Stimulated activated effector memory CD8-positive, alpha-beta T cell treated with anti-CD3 and anti-CD28 coated beads, Interleukin-12 subunit alpha, Interleukin-12 subunit beta, amount 100 ng/mL, for 72 hours (primary cell): ENCODE measurements at regions not wholly inside any gene's neighbourhood (a gene's known extent, or its start where the extent isn't known, plus 50 kb on each side); places are given as distances from the start of the nearest gene placed in this dataset.

Experiments used
- ATAC-seq: fragments of 150-1000 bp; cut with Tn5 transposase; 2 replicates; pipeline ENCODE4 v1.10.0; 2021
- DNase-seq, 2 donors: peaks; one replicate each; pipeline ENCODE4 v3.0.0; 2021 to 2022; ENCODE audit warnings: low spot score in 2 of 2
- H3K27ac Mint-ChIP-seq: one replicate; pipeline ENCODE4 v1.8.0; 2022; ENCODE audit warnings: mild to moderate bottlenecking, mixed read lengths
- H3K36me3 Mint-ChIP-seq: one replicate; pipeline ENCODE4 v1.8.0; 2022; ENCODE audit warnings: mild to moderate bottlenecking, mixed read lengths
- H3K4me1 Mint-ChIP-seq: one replicate; pipeline ENCODE4 v1.8.0; 2022; ENCODE audit warnings: mixed read lengths
- H3K4me3 Mint-ChIP-seq: one replicate; pipeline ENCODE4 v1.8.0; 2022; ENCODE audit warnings: mild to moderate bottlenecking, mixed read lengths
- H3K9me3 Mint-ChIP-seq: one replicate; pipeline ENCODE4 v1.8.0; 2022; ENCODE audit warnings: mixed read lengths

- H3K4me1 Mint-ChIP-seq: no peaks in the 10 kb centered on the region
- H3K27ac Mint-ChIP-seq: no peak overlapping the region
- no peak for DNase-seq
- no peaks in the 10 kb centered on the region for H3K9me3 Mint-ChIP-seq
- H3K4me3 Mint-ChIP-seq: no peak overlapping the region
- H3K36me3 Mint-ChIP-seq: no peaks in the 10 kb centered on the region
- no peak for ATAC-seq
These were observed 133.7 kb upstream of the RASSF8 start for GRCh38 chr12:25824734-25825133.

GRCh38 chr12:25825446-25825845 lies 133.0 kb upstream of the RASSF8 start:
- Mint-ChIP-seq H3K27ac (no peak overlapping the region), H3K4me1 (no peaks in the 10 kb centered on the region), H3K4me3 (no peak overlapping the region), H3K9me3 (no peaks in the 10 kb centered on the region), H3K36me3 (no peaks in the 10 kb centered on the region)
- no peak for ATAC-seq
- no peak for DNase-seq

GRCh38 chr12:25827141-25827540 lies 131.3 kb upstream of the RASSF8 start:
- no peaks in the 10 kb centered on the region for H3K4me1 Mint-ChIP-seq
- ATAC-seq (no peak), DNase-seq (no peak)
- no peaks in the 10 kb centered on the region for H3K9me3 Mint-ChIP-seq
- no peaks in the 10 kb centered on the region for H3K36me3 Mint-ChIP-seq
- H3K27ac Mint-ChIP-seq: no peak overlapping the region
- H3K4me3 Mint-ChIP-seq: no peak overlapping the region

- ATAC-seq (no peak), DNase-seq (no peak)
- H3K4me3 Mint-ChIP-seq: no peak overlapping the region
- H3K9me3 Mint-ChIP-seq: no peaks in the 10 kb centered on the region
- no peak overlapping the region for H3K27ac Mint-ChIP-seq
- no peaks in the 10 kb centered on the region for H3K4me1 Mint-ChIP-seq
- no peaks in the 10 kb centered on the region for H3K36me3 Mint-ChIP-seq
These were observed 130.7 kb upstream of the RASSF8 start for GRCh38 chr12:25827747-25828146.

GRCh38 chr12:25828188-25828587 lies 130.3 kb upstream of the RASSF8 start:
- DNase-seq (no peak), ATAC-seq (no peak)
- H3K27ac Mint-ChIP-seq: no peak overlapping the region
- no peaks in the 10 kb centered on the region for H3K9me3 Mint-ChIP-seq
- no peak overlapping the region for H3K4me3 Mint-ChIP-seq
- no peaks in the 10 kb centered on the region for H3K4me1 Mint-ChIP-seq
- no peaks in the 10 kb centered on the region for H3K36me3 Mint-ChIP-seq

GRCh38 chr12:25829192-25829591 lies 129.3 kb upstream of the RASSF8 start:
- H3K36me3 Mint-ChIP-seq: no peaks in the 10 kb centered on the region
- ATAC-seq: no peak

GRCh38 chr12:25830456-25830855 lies 128.0 kb upstream of the RASSF8 start:
- no peak overlapping the region for H3K27ac Mint-ChIP-seq
- DNase-seq: no peak

More at GRCh38 chr12:25829192-25829591, 129.3 kb upstream of the RASSF8 start:
- no peak for DNase-seq
- Mint-ChIP-seq H3K9me3 (no peaks in the 10 kb centered on the region), H3K4me1 (no peaks in the 10 kb centered on the region), H3K27ac (no peak overlapping the region), H3K4me3 (no peak overlapping the region)

GRCh38 chr12:25833657-25834056 lies 124.8 kb upstream of the RASSF8 start:
- no peaks in the 10 kb centered on the region for H3K4me1 Mint-ChIP-seq
- H3K4me3 Mint-ChIP-seq: no peak overlapping the region
- no peaks in the 10 kb centered on the region for H3K9me3 Mint-ChIP-seq
- no peak for ATAC-seq
- H3K36me3 Mint-ChIP-seq: no peaks in the 10 kb centered on the region
- DNase-seq: no peak
- no peak overlapping the region for H3K27ac Mint-ChIP-seq

More at GRCh38 chr12:25830456-25830855, 128.0 kb upstream of the RASSF8 start:
- no peak for ATAC-seq
- Mint-ChIP-seq H3K4me1 (no peaks in the 10 kb centered on the region), H3K9me3 (no peaks in the 10 kb centered on the region), H3K36me3 (no peaks in the 10 kb centered on the region), H3K4me3 (no peak overlapping the region)

- ATAC-seq (no peak), DNase-seq (no peak)
- H3K4me1 Mint-ChIP-seq: no peaks in the 10 kb centered on the region
- H3K36me3 Mint-ChIP-seq: no peaks in the 10 kb centered on the region
- no peak overlapping the region for H3K4me3 Mint-ChIP-seq
- H3K9me3 Mint-ChIP-seq: no peaks in the 10 kb centered on the region
- no peak overlapping the region for H3K27ac Mint-ChIP-seq
These were observed 123.1 kb upstream of the RASSF8 start for GRCh38 chr12:25835385-25835784.

- no peak overlapping the region for H3K4me3 Mint-ChIP-seq
- DNase-seq (no peak), ATAC-seq (no peak)
- no peaks in the 10 kb centered on the region for H3K9me3 Mint-ChIP-seq
- H3K4me1 Mint-ChIP-seq: no peaks in the 10 kb centered on the region
- no peak overlapping the region for H3K27ac Mint-ChIP-seq
- no peaks in the 10 kb centered on the region for H3K36me3 Mint-ChIP-seq
These were observed 120.5 kb upstream of the RASSF8 start for GRCh38 chr12:25838007-25838406.

GRCh38 chr12:25839470-25839869 lies 119.0 kb upstream of the RASSF8 start:
- H3K4me1 Mint-ChIP-seq: no peaks in the 10 kb centered on the region
- no peak for ATAC-seq

GRCh38 chr12:25840678-25841465 lies 117.6 kb upstream of the RASSF8 start:
- no peak overlapping the region for H3K4me3 Mint-ChIP-seq

More at GRCh38 chr12:25839470-25839869, 119.0 kb upstream of the RASSF8 start:
- Mint-ChIP-seq H3K36me3 (no peaks in the 10 kb centered on the region), H3K4me3 (no peak overlapping the region), H3K27ac (no peak overlapping the region), H3K9me3 (no peaks in the 10 kb centered on the region)
- DNase-seq: no peak

GRCh38 chr12:25842254-25842653 lies 116.2 kb upstream of the RASSF8 start:
- H3K4me1 Mint-ChIP-seq: no peaks in the 10 kb centered on the region
- DNase-seq (no peak), ATAC-seq (no peak)
- no peak overlapping the region for H3K27ac Mint-ChIP-seq
- H3K36me3 Mint-ChIP-seq: no peaks in the 10 kb centered on the region
- no peaks in the 10 kb centered on the region for H3K9me3 Mint-ChIP-seq
- H3K4me3 Mint-ChIP-seq: no peak overlapping the region

More at GRCh38 chr12:25840678-25841465, 117.6 kb upstream of the RASSF8 start:
- ATAC-seq (no peak), DNase-seq (no peak)
- Mint-ChIP-seq H3K36me3 (no peaks in the 10 kb centered on the region), H3K9me3 (no peaks in the 10 kb centered on the region), H3K27ac (no peak overlapping the region), H3K4me1 (no peaks in the 10 kb centered on the region)

- ATAC-seq (no peak), DNase-seq (no peak)
- Mint-ChIP-seq H3K4me1 (no peaks in the 10 kb centered on the region), H3K9me3 (no peaks in the 10 kb centered on the region), H3K4me3 (no peak overlapping the region), H3K36me3 (no peaks in the 10 kb centered on the region), H3K27ac (no peak overlapping the region)
These were observed 114.5 kb upstream of the RASSF8 start for GRCh38 chr12:25843976-25844375.

- ATAC-seq (no peak), DNase-seq (no peak)
- Mint-ChIP-seq H3K9me3 (no peaks in the 10 kb centered on the region), H3K4me3 (no peak overlapping the region), H3K4me1 (no peaks in the 10 kb centered on the region), H3K27ac (no peak overlapping the region), H3K36me3 (no peaks in the 10 kb centered on the region)
These were observed 113.1 kb upstream of the RASSF8 start for GRCh38 chr12:25845415-25845814.

- ATAC-seq (no peak), DNase-seq (no peak)
- no peak overlapping the region for H3K4me3 Mint-ChIP-seq
- no peaks in the 10 kb centered on the region for H3K36me3 Mint-ChIP-seq
- no peak overlapping the region for H3K27ac Mint-ChIP-seq
- no peaks in the 10 kb centered on the region for H3K4me1 Mint-ChIP-seq
- H3K9me3 Mint-ChIP-seq: peaks cover 3% of the 10 kb centered on the region
These were observed 105.7 kb upstream of the RASSF8 start for GRCh38 chr12:25852792-25853191.
